ENCODE measurements at regions not wholly inside any gene's neighbourhood (a gene's known extent, or its start where the extent isn't known, plus 50 kb on each side); places are given as distances from the start of the nearest gene placed in this dataset.
"Not testable (repeated sequence)": the region's sequence is repeated elsewhere in the genome, so short reads cannot be mapped to it uniquely, and the experiment has no call there.

DNA sequence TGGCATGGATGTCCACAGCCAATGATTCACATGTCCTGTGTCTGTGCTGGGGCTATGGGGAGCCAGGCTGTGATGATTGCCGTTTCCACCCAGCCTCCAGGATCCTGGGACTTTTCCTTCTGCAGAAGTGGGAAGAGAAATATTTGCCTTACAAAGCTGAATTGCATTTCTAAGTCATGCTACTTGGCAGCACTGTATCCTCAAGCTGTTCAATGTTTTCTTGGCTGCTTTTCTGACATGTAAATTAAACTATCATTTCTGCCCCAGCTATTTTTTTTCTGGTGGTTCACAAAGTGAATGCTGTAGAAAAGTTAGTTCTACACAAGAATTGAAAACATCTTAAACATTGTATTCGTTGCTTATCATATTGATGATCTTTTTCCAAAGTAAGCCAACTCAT, 51.9 kb upstream of the TCERG1L start:
- ATAC-seq, result no peak
- intact Hi-C loops (cut with DNase I), result no loop called here
- DNase-seq (ENCODE audit: missing footprints), result no peak

DNA sequence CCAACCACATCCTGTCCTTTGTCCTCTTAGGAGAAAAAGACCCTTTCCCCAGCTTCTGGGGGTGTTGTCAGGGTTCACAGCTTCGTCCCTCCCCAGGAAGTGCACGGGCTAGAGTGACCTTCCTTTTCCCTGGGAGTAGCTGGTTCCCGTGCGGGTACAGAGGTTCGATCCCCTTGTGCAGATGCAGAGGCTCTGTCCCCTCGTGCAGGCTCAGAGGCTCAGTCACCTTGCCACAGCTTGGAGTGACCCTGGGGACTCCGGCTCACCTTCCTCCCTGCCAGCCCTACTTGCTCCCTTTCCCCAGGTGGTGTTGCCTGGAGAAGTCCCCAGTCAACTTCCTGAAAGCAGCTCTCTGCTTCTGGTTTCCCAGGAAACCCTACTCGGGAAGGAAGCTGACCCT, 60.0 kb upstream of the TCERG1L start:
- intact Hi-C loops (cut with DNase I), result no loop called here
- DNase-seq (ENCODE audit: missing footprints) (no peak), ATAC-seq (no peak)

GRCh38 chr10:131381576-131381975, 70.1 kb upstream of the TCERG1L start:
- intact Hi-C loops (cut with DNase I), result no loop called here
- DNase-seq (ENCODE audit: missing footprints) (no peak), ATAC-seq (no peak)

DNA sequence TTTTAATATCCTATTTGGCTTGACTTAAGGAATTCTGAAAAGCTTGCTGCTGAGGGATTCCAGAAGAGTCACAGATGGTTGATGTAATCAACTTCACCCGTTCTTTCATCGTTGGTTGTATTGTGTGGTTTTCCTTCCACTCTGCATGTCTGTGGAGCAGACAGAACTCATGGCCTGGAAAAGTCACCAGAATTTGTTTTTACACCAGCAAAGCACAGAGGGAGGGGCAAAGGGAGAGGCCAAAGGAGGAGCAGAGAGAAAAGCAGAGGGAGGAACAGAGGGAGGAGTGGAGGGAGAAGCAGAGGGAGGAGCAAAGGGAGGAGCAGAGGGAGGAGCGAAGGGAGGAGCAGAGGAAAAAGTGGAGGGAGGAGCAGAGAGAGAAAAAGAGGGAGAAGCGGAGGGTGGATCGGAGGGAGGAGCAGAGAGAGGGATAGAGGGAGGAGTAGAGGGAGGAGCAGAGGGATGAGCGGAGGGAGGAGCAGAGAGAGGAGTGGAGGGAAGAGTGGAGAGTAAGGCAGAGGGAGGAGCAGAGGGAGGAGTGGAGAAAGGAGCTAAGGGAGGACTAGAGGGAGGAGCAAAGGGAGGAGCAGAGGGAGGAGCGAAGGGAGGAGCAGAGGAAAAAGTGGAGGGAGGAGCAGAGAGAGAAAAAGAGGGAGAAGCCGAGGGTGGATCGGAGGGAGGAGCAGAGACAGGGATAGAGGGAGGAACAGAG, 73.8 kb upstream of the TCERG1L start:
- ATAC-seq; intact Hi-C loops (cut with DNase I); DNase-seq (ENCODE audit: missing footprints): not testable (repeated sequence)

GRCh38 chr10:131387018-131387529, 75.6 kb upstream of the TCERG1L start:
- intact Hi-C loops (cut with DNase I), result no loop called here
- DNase-seq (ENCODE audit: missing footprints) (no peak), ATAC-seq (no peak)

DNA sequence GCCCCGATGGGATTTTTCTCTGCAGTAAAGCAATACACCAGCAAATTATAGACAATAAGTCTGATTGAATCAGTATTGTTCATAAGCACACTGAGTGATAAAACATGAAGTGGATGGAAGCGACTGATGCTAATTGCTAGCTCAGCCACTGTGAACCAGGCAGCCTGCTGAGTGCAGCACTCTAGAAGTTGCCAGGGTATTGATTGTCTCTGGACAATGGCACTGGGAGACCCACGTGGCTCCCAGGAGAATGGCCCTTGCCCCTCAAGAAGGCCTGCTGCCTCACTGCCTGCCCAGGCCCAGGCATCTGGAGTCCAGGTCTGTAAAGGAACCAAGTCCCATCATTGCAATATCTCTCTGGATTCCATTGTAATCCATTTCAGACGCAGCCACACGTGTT, 80.4 kb upstream of the TCERG1L start:
- DNase-seq (ENCODE audit: missing footprints) (no peak), ATAC-seq (no peak)
- intact Hi-C loops (cut with DNase I), result no loop called here

DNA sequence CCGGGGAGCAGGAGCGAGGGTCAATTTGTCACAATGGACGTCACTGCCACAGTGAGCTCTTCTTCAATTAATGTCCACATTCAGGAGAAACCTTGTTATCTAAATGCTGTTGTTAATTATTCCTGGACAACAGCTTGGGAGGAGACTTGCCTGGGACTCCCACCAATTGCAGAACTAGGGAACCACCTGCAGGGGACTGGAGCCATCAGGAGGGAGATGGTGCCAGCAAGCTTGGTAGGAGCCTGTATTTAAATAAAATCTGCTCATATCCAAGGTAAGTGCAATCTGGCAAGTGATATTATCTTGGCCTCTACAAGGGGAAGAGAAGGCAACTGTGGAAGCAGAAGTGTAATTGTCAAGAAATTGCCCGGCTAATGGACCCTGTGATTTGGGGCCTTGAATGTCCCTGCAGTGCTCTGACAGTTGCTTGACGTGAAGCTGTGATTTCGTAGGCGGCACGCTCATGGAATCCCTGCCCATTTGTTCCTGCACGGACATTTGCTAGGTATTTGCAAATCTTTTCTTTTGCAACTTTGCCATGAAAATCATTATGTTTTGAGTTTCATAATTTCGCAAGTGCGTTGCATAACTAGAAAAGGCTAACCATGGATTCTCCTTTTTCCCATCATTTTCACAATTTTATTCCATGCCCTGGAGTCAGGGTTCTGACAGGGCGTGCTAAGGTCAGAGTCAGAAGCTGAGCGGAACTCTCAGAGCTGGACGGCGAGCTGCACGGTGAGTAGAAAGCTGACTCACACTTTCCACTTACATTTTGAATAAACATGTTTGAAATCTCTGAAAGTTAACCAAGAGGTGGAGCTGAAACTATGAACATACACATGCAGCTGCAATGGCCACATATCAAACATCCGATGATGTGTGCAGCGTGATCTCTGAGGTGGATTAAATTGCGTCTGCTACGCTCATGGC, 84.9 kb upstream of the TCERG1L start:
- DNase-seq (ENCODE audit: missing footprints) (no peak), ATAC-seq (no peak)
- intact Hi-C loops (cut with DNase I), result no loop called here

DNA sequence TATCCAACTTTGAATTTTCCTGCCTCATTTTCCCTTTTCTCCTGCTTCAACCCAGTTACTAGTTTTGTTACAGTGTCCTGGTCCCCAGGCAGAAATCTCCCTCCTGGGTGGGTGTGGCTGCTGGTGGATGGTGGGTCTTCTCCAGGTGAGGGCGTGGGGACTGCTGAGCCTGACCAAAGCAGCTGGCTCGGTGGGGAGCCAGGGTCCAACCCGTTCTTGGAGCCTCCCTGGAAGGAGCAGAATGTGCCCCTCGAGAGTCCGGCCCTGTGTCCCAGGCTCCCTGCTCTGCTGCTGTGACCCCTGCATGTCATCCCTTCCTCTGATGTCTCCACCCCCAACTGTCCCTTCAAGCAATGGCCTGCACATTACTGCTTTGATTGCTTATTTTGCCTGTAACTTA, 86.6 kb upstream of the TCERG1L start:
- no peak for DNase-seq (ENCODE audit: missing footprints)
- no peak for ATAC-seq
- intact Hi-C loops (cut with DNase I), result no loop called here

GRCh38 chr10:131399981-131400380, 88.5 kb upstream of the TCERG1L start:
- no peak for ATAC-seq
- intact Hi-C loops (cut with DNase I), result no loop called here
- no peak for DNase-seq (ENCODE audit: missing footprints)

- no peak for ATAC-seq
- intact Hi-C loops (cut with DNase I), result no loop called here
Observed at GRCh38 chr10:131400513-131400912, 89.0 kb upstream of the TCERG1L start.

DNA sequence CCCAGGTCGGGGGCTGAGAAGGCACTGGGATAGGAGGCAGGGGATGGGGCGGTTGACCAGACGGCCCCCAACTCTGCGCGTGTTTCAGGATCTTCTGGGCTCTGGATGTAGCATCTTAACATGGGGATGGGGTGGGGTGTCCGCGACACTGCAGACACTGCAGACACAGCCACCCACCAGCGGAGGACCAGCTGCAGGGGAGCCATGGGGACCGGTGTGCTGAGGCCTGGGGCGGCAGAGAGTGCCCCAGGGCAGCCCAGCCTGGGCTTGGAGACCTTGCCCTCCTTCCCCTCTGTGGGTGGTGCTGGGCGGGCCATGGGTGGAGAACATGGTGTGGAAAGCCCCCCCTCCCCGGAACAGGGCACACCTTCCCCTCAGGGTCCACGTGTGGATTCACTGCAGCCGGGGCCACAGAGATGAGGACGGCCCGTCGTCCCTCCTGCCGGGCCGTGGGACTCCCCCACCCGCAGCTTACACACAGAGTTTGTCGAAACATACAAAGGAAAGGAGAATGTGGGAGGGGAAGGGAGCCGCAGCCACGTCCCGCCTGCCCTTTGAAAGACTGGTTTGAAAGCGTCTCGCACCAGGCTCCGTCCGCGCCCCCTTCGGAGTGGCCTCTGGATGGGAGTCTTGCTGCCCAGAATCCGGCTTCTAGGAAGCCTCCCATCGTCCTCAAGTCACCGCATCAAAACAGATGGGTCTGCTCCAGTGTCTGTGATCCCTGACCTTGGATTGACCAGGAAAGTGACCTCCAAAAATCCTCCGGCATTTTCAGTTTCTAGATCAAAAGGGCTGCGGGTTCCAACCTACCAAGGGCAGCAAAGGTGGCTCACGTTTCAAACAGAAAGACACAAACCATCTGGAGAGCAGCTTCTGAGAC, 91.5 kb upstream of the TCERG1L start:
- DNase-seq (ENCODE audit: missing footprints) (no peak), ATAC-seq (no peak)
- intact Hi-C loops (cut with DNase I), result no loop called here

More at GRCh38 chr10:131400513-131400912, 89.0 kb upstream of the TCERG1L start:
- DNase-seq (ENCODE audit: missing footprints), result no peak

DNA sequence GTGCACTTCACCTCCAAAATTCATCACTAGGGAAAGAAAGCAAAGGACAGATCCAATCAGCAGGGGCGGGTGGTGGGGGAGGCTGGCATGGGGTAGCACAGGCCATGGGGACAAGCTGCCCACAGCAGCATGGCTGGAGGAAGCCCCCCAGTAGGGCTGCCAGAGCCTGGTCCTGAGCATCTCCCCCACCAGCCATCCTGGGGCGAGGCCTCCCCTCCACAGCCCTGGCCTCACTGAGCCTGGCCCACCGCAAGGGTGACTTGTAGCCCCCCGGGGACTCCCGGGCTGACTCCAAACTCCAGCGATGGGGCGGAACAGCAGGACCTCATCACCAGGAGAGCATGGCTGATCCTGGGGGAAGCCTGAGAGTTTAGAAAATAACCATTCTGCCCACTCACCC, 92.4 kb upstream of the TCERG1L start:
- intact Hi-C loops (cut with DNase I), result no loop called here
- ATAC-seq, result no peak

DNA sequence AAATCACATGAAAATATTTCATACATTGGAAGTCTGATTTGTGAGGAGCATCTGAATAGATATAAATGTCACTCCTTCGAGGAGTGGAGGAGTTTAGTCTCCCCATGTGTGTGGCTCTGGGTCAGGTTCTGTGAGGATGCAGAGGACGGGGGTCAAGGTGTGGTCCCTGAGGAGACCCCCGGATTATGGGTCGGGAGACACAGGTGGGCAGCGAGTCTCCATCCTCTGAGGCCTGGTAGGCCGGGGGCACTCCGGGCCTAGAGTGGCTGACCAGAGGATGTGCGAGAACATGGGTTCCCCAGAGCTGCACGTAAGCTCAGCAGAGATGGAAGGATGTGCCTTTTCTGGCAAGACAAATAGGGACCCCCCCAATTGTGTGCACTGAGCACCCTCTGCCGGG, 93.4 kb upstream of the TCERG1L start:
- intact Hi-C loops (cut with DNase I), result no loop called here
- ATAC-seq (no peak), DNase-seq (ENCODE audit: missing footprints) (no peak)

More for the DNA sequence above, 92.4 kb upstream of the TCERG1L start:
- no peak for DNase-seq (ENCODE audit: missing footprints)

DNA sequence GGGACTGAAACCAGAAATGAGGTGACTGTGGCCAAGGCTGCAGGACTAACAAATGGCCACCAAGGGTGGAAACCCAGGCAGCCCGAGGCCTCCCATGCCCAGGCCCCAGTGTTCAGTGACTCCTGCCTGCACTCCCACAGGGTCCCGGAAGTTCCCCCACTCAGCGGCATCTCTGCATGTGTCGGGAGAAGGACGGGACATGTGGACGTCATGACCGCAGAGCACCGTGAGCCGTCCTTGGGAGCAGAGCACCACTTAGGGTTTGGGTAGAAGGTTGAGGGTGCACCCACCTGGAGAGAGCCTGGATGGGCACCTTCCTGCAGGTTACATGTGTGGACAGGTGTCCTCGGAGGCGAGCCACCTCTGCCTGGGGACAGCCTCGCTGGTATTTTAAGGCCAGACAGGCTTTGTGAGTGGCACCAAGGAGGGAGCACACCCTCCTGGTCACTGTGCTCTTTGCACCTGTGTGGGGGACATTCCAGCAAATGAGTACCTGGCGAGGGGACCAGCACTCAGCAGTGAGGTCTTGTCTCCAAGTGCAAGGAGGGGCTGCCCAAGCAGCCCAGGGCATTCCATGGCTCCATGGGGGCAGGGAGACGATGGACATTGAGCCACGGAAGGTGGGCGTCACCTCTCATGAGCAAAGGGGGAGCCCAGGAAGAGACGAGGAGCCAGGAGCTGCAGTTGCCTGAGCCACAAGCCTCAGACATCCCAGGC, 95.3 kb upstream of the TCERG1L start:
- DNase-seq (ENCODE audit: missing footprints) (no peak), ATAC-seq (no peak)
- intact Hi-C loops (cut with DNase I), result no loop called here

- no peak for ATAC-seq
- no peak for DNase-seq (ENCODE audit: missing footprints)
- intact Hi-C loops (cut with DNase I), result no loop called here
Observed at GRCh38 chr10:131418681-131419080, 107.2 kb upstream of the TCERG1L start.

DNA sequence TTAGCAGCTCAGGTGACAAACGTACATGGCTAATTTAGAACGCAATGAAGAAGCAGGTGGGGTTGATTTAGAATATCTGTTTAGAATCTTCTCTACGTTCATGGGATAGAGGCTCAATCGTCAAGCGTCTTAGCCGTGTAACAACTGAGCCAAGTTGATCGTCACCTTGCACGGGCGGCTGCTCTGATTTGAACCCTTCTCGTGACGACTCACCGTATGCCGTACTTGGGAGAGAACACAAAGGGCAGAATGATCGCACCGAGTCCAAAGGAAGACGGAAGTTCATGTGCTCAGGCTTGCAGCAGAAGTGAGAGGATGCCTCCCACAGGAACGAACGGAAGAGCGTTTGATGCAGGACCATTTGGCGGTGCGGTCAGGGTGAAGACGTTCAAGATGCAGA, 108.3 kb upstream of the TCERG1L start:
- intact Hi-C loops (cut with DNase I), result no loop called here
- no peak for DNase-seq (ENCODE audit: missing footprints)

GRCh38 chr10:131420867-131421266, 109.3 kb upstream of the TCERG1L start:
- no peak for DNase-seq (ENCODE audit: missing footprints)
- no peak for ATAC-seq
- intact Hi-C loops (cut with DNase I), result no loop called here

More for the DNA sequence above, 108.3 kb upstream of the TCERG1L start:
- ATAC-seq, result no peak

DNA sequence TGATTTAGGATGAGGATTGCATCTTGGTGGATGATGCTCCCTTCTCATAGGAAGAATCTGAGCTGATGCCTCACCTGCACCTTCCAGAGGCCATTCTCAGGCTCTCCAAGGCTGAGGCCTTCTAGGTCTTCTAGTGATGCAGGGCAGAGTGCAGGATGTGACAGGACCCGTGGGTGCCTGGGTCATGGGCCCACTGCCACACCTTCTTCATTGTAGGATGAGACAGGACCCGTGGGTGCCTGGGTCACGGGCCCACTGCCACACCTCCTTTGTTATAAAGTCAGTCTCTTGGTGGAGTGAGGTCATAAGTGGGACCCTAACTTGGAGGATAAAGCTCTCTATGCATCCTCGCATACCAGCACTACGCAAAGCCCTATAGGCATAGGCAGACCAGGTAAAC, 109.9 kb upstream of the TCERG1L start:
- DNase-seq (ENCODE audit: missing footprints), result no peak
- ATAC-seq, result no peak
- intact Hi-C loops (cut with DNase I), result no loop called here
